Endothelial cell of umbilical vein (primary cell): ENCODE measurements at regions not wholly inside any gene's neighbourhood (a gene's known extent, or its start where the extent isn't known, plus 50 kb on each side); places are given as distances from the start of the nearest gene placed in this dataset.

Experiments used
- BruUV-seq: library from RNA; stranded (reverse); fragments of 400-500 nt; replicated peaks from 2 replicates; lab custom pipeline; 2021; lab: Mats Ljungman, UMichigan
- CTCF ChIA-PET: fragments of 300-600, 350-600 bp; sonication (Branson Sonifier 250); formaldehyde crosslinking; loops from one replicate; lab custom pipeline; 2021; ENCODE audit warnings: antibody characterized with exemption, inconsistent platforms; lab: Charles Lee
- POLR2A ChIA-PET: fragments of 300-600, 350-600 bp; sonication (Branson Sonifier 250); formaldehyde crosslinking; loops from one replicate; lab custom pipeline; 2021; ENCODE audit warnings: antibody characterized with exemption, inconsistent platforms; lab: Charles Lee
- DNase-seq: peaks from one replicate; pipeline ENCODE4 v3.0.0-alpha.2; 2011; ENCODE audit warnings: low read depth, low spot score
- FAIRE-seq: peaks from 2 replicates; lab custom pipeline; 2011; peaks lifted over from hg19 to GRCh38; lab: Jason Lieb, UNC
- H2AFZ ChIP-seq: 2 replicates; pipeline ENCODE4 v1.6.0; 2012; ENCODE audit warnings: low read depth, low read length, control low read depth, inconsistent platforms
- H3K27ac ChIP-seq: 2 replicates; pipeline ENCODE4 v1.5.1; 2011; ENCODE audit warnings: low read depth, mild to moderate bottlenecking, control low read depth, low read length, moderate library complexity; ENCODE audit not compliant: insufficient read depth
- H3K27me3 ChIP-seq, 2 experiments: 2 replicates each; pipeline versions ENCODE4 v1.6.0 to v1.6.1; 2011; ENCODE audit warnings: low read length in 2 of 2, mixed read lengths in 1 of 2; ENCODE audit not compliant: control insufficient read depth in 2 of 2, insufficient read depth in 2 of 2
- H3K36me3 ChIP-seq, 2 experiments: 2 replicates in 1 of 2; 3 replicates in 1 of 2; pipeline ENCODE4 v1.5.1; 2011; ENCODE audit warnings: low read length in 2 of 2, mild to moderate bottlenecking in 1 of 2, moderate library complexity in 1 of 2; ENCODE audit not compliant: control insufficient read depth in 2 of 2, insufficient read depth in 2 of 2; ENCODE audit errors: extremely low read depth in 1 of 2
- H3K4me1 ChIP-seq: 3 replicates; pipeline ENCODE4 v1.5.1; 2011; ENCODE audit warnings: mild to moderate bottlenecking, low read length; ENCODE audit not compliant: control insufficient read depth, insufficient read depth; ENCODE audit errors: extremely low read depth
- H3K4me2 ChIP-seq: 2 replicates; pipeline ENCODE4 v1.6.1; 2011; ENCODE audit warnings: low read length, control low read depth, mixed read lengths; ENCODE audit not compliant: insufficient read depth
- H3K4me3 ChIP-seq, 3 experiments: fragments of 200-600 bp in 1 of 3; sonication (generic), shearing (Covaris generic) in 1 of 3; replicated peaks in 1 of 3; 2 replicates each; pipeline ENCODE4 v1.5.1; 2011 to 2016; ENCODE audit warnings: control low read depth in 3 of 3, low read length in 3 of 3, mild to moderate bottlenecking in 2 of 3, inconsistent platforms in 1 of 3, low read depth in 1 of 3, moderate library complexity in 1 of 3; ENCODE audit not compliant: insufficient read depth in 1 of 3
- H3K79me2 ChIP-seq: 2 replicates; pipeline ENCODE4 v1.6.0; 2012; ENCODE audit warnings: low read length, inconsistent platforms; ENCODE audit not compliant: control insufficient read depth, insufficient read depth
- H3K9ac ChIP-seq: replicated peaks from 2 replicates; pipeline ENCODE3; 2011; ENCODE audit warnings: low read length, control low read depth; ENCODE audit not compliant: insufficient read depth; ENCODE audit errors: extremely low read depth
- H3K9me1 ChIP-seq: replicated peaks from 3 replicates; pipeline ENCODE4 v1.6.0; 2011; ENCODE audit warnings: mild to moderate bottlenecking, low read length; ENCODE audit not compliant: control insufficient read depth, insufficient read depth; ENCODE audit errors: extremely low read depth
- H3K9me3 ChIP-seq: replicated peaks from 2 replicates; pipeline ENCODE4 v1.5.1; 2012; ENCODE audit warnings: low read length, inconsistent platforms; ENCODE audit not compliant: control insufficient read depth, insufficient read depth
- H4K20me1 ChIP-seq: replicated peaks from 2 replicates; pipeline ENCODE3; 2011; ENCODE audit warnings: mild to moderate bottlenecking, low read length; ENCODE audit not compliant: control insufficient read depth, insufficient read depth; ENCODE audit errors: extremely low read depth
- EZH2 ChIP-seq: IDR thresholded peaks from 2 replicates; pipeline ENCODE4 v1.6.1; 2012; ENCODE audit warnings: borderline replicate concordance, low read depth, mild to moderate bottlenecking, moderate library complexity, low read length, inconsistent platforms; ENCODE audit not compliant: severe bottlenecking
- FOS ChIP-seq: IDR thresholded peaks from 2 replicates; pipeline ENCODE4 v1.6.1; 2011; ENCODE audit warnings: mild to moderate bottlenecking, low read length, moderate library complexity, borderline replicate concordance; ENCODE audit not compliant: insufficient read depth
- GATA2 ChIP-seq: IDR thresholded peaks from 2 replicates; pipeline ENCODE4 v1.7.0; 2011; ENCODE audit warnings: low read depth, mild to moderate bottlenecking, moderate library complexity, mixed read lengths, low read length; ENCODE audit not compliant: insufficient read length, insufficient read depth
- JUN ChIP-seq: IDR thresholded peaks from 2 replicates; pipeline ENCODE4 v1.6.1; 2011; ENCODE audit warnings: borderline replicate concordance, low read depth; ENCODE audit not compliant: insufficient read length, insufficient read depth
- MYC ChIP-seq: IDR thresholded peaks from one replicate; pipeline ENCODE4 v1.6.1; 2011; ENCODE audit warnings: mild to moderate bottlenecking, low read depth, low read length
- POLR2A ChIP-seq: IDR thresholded peaks from 2 replicates; pipeline ENCODE4 v1.6.1; 2012; ENCODE audit warnings: low read depth, mild to moderate bottlenecking, control low read depth, low read length
- POLR2AphosphoS5 ChIP-seq: IDR thresholded peaks from 2 replicates; pipeline ENCODE4 v1.6.1; 2012; ENCODE audit warnings: low read depth, mild to moderate bottlenecking, control low read depth, low read length, moderate library complexity; ENCODE audit not compliant: insufficient read depth
- dilution Hi-C: fragments of 300-500 bp; cut with MboI; formaldehyde crosslinking; loops from one replicate; pipeline ENCODE4 v1.15.0; 2019; ENCODE audit warnings: low sequenced_read_pairs; ENCODE audit not compliant: extremely low pct_ligation_motif_present
- intact Hi-C: fragments of 100-400 bp; cut with micrococcal nuclease; formaldehyde crosslinking; loops from one replicate; pipeline ENCODE4 v1.10.0; 2022
- TF ChIP-seq, protein P1 (sequence below), 2 donors: IDR thresholded peaks; 1 replicate in 1 of 2; 2 replicates in 1 of 2; pipeline ENCODE4 v1.5.1; 2011; ENCODE audit warnings: low read length in 2 of 2, mild to moderate bottlenecking in 2 of 2, moderate library complexity in 2 of 2, control low read depth in 1 of 2, inconsistent platforms in 1 of 2, low read depth in 1 of 2; ENCODE audit not compliant: insufficient read depth in 1 of 2; ENCODE audit errors: extremely low read depth in 1 of 2
- TF ChIP-seq, protein P2 (sequence below): IDR thresholded peaks from 2 replicates; pipeline ENCODE4 v1.6.1; 2011; ENCODE audit not compliant: insufficient read depth, insufficient read length

DNA sequence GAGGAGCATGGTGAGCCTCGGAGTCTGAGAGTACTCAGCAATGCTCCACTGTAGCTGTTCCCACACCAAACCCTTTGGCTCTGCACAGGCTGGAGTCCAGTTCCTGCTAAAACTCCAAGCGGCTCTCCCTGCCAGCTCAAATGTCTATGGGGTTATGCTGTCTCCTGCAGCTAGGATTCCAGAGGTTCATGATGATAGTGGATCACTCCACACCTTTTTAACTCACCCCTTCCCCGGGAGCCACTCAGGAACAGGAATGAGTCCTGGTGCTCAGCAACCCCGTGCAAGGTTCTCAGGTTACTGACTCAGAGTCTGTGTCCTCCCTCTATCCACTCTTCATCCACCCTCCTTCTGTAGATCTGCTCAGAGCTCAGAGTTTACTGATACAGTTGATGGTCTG lies 410.0 kb downstream of the CDH19 start:
- H3K9me1 ChIP-seq, result no peaks in the 10 kb centered on the region
- TF ChIP-seq GATA2 (no peak), POLR2AphosphoS5 (no peak), FOS (no peak), MYC (no peak)
- TF ChIP-seq, protein P1, sequence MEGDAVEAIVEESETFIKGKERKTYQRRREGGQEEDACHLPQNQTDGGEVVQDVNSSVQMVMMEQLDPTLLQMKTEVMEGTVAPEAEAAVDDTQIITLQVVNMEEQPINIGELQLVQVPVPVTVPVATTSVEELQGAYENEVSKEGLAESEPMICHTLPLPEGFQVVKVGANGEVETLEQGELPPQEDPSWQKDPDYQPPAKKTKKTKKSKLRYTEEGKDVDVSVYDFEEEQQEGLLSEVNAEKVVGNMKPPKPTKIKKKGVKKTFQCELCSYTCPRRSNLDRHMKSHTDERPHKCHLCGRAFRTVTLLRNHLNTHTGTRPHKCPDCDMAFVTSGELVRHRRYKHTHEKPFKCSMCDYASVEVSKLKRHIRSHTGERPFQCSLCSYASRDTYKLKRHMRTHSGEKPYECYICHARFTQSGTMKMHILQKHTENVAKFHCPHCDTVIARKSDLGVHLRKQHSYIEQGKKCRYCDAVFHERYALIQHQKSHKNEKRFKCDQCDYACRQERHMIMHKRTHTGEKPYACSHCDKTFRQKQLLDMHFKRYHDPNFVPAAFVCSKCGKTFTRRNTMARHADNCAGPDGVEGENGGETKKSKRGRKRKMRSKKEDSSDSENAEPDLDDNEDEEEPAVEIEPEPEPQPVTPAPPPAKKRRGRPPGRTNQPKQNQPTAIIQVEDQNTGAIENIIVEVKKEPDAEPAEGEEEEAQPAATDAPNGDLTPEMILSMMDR (IDR thresholded peaks at IDR 0.05; ENCODE audit: extremely low read depth in 1 of 2, insufficient read depth in 1 of 2, low read depth in 1 of 2, low read length in 2 of 2), result no peak
- no peaks in the 10 kb centered on the region for H3K36me3 ChIP-seq
- H2AFZ ChIP-seq, result no peak overlapping the region
- H3K9me3 ChIP-seq, result no peaks in the 10 kb centered on the region
- no peak for FAIRE-seq
- H3K4me1 ChIP-seq, result no peaks in the 10 kb centered on the region
- no peak for DNase-seq
- no peak overlapping the region for H3K4me3 ChIP-seq
- BruUV-seq, result no TSS peak
- ChIA-PET CTCF (no interaction called here), POLR2A (no interaction called here)
- no peaks in the 10 kb centered on the region for H4K20me1 ChIP-seq
- H3K4me2 ChIP-seq, result no peak overlapping the region
- dilution Hi-C loops, result no loop called here
- H3K9ac ChIP-seq, result no peak overlapping the region
- no peaks in the 10 kb centered on the region for H3K79me2 ChIP-seq
- intact Hi-C loops, result no loop called here
- H3K27ac ChIP-seq, result no peak overlapping the region
- no peaks in the 10 kb centered on the region for H3K27me3 ChIP-seq

DNA sequence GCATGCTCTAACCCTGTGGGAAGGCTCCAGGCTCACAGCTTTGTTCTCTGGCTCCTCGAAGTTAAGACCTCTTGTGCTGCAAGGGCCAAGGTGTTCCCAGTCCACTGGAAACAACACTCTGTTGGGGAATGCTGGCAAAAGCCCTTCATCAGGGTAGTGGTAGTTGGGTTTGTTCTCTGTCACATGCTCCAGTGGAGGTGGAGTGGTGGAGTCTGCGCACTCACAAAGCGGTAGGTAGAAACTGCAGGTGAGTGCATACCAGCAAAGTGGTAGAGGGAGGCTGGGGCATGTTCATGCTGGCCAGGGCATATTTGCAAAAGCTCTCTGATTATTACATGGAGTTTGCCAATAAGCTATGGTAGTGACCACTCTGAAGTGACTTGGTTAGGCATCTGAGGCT lies 410.5 kb downstream of the CDH19 start:
- CTCF ChIA-PET, result no interaction called here
- Histone ChIP-seq H3K9ac (no peak overlapping the region), H3K36me3 (no peaks in the 10 kb centered on the region), H3K4me1 (no peaks in the 10 kb centered on the region), H3K27ac (no peak overlapping the region), H3K9me3 (peaks cover 2% of the 10 kb centered on the region), H2AFZ (no peak overlapping the region), H3K79me2 (no peaks in the 10 kb centered on the region), H3K9me1 (no peaks in the 10 kb centered on the region), H3K4me2 (no peak overlapping the region), H3K27me3 (no peaks in the 10 kb centered on the region), H3K4me3 (no peak overlapping the region), H4K20me1 (no peaks in the 10 kb centered on the region)
- FAIRE-seq (no peak), DNase-seq (no peak)
- intact Hi-C loops, result no loop called here
- TF ChIP-seq MYC, result no peak
- TF ChIP-seq POLR2A, result no peak
- TF ChIP-seq, protein P2, sequence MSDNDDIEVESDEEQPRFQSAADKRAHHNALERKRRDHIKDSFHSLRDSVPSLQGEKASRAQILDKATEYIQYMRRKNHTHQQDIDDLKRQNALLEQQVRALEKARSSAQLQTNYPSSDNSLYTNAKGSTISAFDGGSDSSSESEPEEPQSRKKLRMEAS, result no peak
- no peak for TF ChIP-seq JUN
- no peak for TF ChIP-seq POLR2AphosphoS5
- TF ChIP-seq GATA2, result no peak
- no peak for TF ChIP-seq EZH2
- no peak for TF ChIP-seq FOS
- TF ChIP-seq, protein P1 (IDR thresholded peaks at IDR 0.05; ENCODE audit: extremely low read depth in 1 of 2, insufficient read depth in 1 of 2, low read depth in 1 of 2, low read length in 2 of 2), result no peak
- no TSS peak for BruUV-seq
- POLR2A ChIA-PET, result no interaction called here
- dilution Hi-C loops, result no loop called here
